ENCODE measurements at regions not wholly inside any gene's neighbourhood (a gene's known extent, or its start where the extent isn't known, plus 50 kb on each side); places are given as distances from the start of the nearest gene placed in this dataset.

GRCh38 chr11:81658722-81659121, 1074.9 kb downstream of the FAM181B start:
- intact Hi-C loops (cut with micrococcal nuclease; ENCODE audit: unreplicated experiment), result no loop called here
- CTCF ChIA-PET (ENCODE audit: low intra/inter-chr PET ratio, low total read pairs), result interaction anchor here (1.7 kb wide), 1 partner anchor 571 kb away, joined by 8 read pairs; no protein-coding TSS in a partner anchor
- POLR2A ChIA-PET, result no interaction called here
- H3K27ac ChIP-seq (ENCODE audit: extremely low read length, insufficient read depth, low read length), result no peak overlapping the region
- H3K27me3 ChIP-seq (ENCODE audit: control insufficient read depth in 1 of 2, insufficient read depth in 2 of 2, low read length in 2 of 2), result no peaks in the 10 kb centered on the region
- peak; percentile 79 for ATAC-seq
- H4K20me1 ChIP-seq (ENCODE audit: insufficient read depth, low read length), result no peaks in the 10 kb centered on the region
- peaks cover 6% of the 10 kb centered on the region for H3K9me3 ChIP-seq (ENCODE audit: low read length)
- H3K4me3 ChIP-seq (replicated peaks in 1 of 3; ENCODE audit: insufficient read depth in 1 of 3, low read depth in 2 of 3, low read length in 3 of 3), result no peak overlapping the region
- no peaks in the 10 kb centered on the region for H3K36me3 ChIP-seq (replicated peaks in 1 of 2; ENCODE audit: control insufficient read depth in 1 of 2, insufficient read depth in 2 of 2, low read length in 2 of 2)
- WGBS (ENCODE audit: low lambda C conversion rate), result 0% methylated on average over 1 of the region's 1 CpG
- peak; percentile 20 for DNase-seq (ENCODE audit: low spot score)
- no peak overlapping the region for H3K9ac ChIP-seq (ENCODE audit: insufficient read depth, low read depth, low read length)
- H3K4me2 ChIP-seq (ENCODE audit: low read depth, low read length), result no peak overlapping the region
- no peak overlapping the region for H2AFZ ChIP-seq (ENCODE audit: low read length)
- no peak for FAIRE-seq
- in situ Hi-C loops (cut with HindIII; ENCODE audit: extremely low pct_ligation_motif_present, low pct_unique_long_range_greater_than_20kb), result no loop called here
- H3K79me2 ChIP-seq (ENCODE audit: insufficient read depth, low read length), result no peaks in the 10 kb centered on the region
- no peaks in the 10 kb centered on the region for H3K4me1 ChIP-seq (ENCODE audit: insufficient read depth, low read length)
- no TSS peak for BruUV-seq (replicated peaks)
- TF ChIP-seq TP53 (CRISPR knock-in tag; conservative IDR thresholded peaks at IDR 0.05), result no peak
- TF ChIP-seq, protein P1, sequence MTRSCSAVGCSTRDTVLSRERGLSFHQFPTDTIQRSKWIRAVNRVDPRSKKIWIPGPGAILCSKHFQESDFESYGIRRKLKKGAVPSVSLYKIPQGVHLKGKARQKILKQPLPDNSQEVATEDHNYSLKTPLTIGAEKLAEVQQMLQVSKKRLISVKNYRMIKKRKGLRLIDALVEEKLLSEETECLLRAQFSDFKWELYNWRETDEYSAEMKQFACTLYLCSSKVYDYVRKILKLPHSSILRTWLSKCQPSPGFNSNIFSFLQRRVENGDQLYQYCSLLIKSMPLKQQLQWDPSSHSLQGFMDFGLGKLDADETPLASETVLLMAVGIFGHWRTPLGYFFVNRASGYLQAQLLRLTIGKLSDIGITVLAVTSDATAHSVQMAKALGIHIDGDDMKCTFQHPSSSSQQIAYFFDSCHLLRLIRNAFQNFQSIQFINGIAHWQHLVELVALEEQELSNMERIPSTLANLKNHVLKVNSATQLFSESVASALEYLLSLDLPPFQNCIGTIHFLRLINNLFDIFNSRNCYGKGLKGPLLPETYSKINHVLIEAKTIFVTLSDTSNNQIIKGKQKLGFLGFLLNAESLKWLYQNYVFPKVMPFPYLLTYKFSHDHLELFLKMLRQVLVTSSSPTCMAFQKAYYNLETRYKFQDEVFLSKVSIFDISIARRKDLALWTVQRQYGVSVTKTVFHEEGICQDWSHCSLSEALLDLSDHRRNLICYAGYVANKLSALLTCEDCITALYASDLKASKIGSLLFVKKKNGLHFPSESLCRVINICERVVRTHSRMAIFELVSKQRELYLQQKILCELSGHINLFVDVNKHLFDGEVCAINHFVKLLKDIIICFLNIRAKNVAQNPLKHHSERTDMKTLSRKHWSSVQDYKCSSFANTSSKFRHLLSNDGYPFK (CRISPR knock-in tag; IDR thresholded peaks at IDR 0.05; ENCODE audit: borderline replicate concordance), result no peak
- TF ChIP-seq ZHX2 (IDR thresholded peaks at IDR 0.05; ENCODE audit: low read depth), result no peak
- no peak for TF ChIP-seq ZHX2 (CRISPR knock-in tag; IDR thresholded peaks at IDR 0.05; ENCODE audit: borderline replicate concordance)
- TF ChIP-seq ZNF264 (CRISPR knock-in tag; IDR thresholded peaks at IDR 0.05), result no peak
- TF ChIP-seq BCL6 (CRISPR knock-in tag; IDR thresholded peaks at IDR 0.05), result no peak
- no peak for TF ChIP-seq ZFP37 (CRISPR knock-in tag; IDR thresholded peaks at IDR 0.05; ENCODE audit: borderline replicate concordance)
- no peak for TF ChIP-seq MAF1 (CRISPR knock-in tag; IDR thresholded peaks at IDR 0.05; ENCODE audit: borderline replicate concordance)
- TF ChIP-seq CTCF (CRISPR knock-in tag; IDR thresholded peaks at IDR 0.05), result peak; percentile 62
- TF ChIP-seq SMC3 (IDR thresholded peaks at IDR 0.05; ENCODE audit: low read length), result peak; percentile 32; the same call in 1 of the 2 replicates
- TF ChIP-seq GATAD2A (CRISPR knock-in tag; IDR thresholded peaks at IDR 0.05), result no peak
- TF ChIP-seq TEF (CRISPR knock-in tag; IDR thresholded peaks at IDR 0.05), result no peak
- TF ChIP-seq ZNF749 (CRISPR knock-in tag; IDR thresholded peaks at IDR 0.05; ENCODE audit: borderline replicate concordance), result no peak
- TF ChIP-seq MED13 (CRISPR knock-in tag; IDR thresholded peaks at IDR 0.05), result no peak
- peak; percentile 22; the same call in 1 of the 2 replicates for TF ChIP-seq CEBPB (IDR thresholded peaks at IDR 0.05; ENCODE audit: borderline replicate concordance, low read depth, low read length)
